ENCODE measurements at regions not wholly inside any gene's neighbourhood (a gene's known extent, or its start where the extent isn't known, plus 50 kb on each side); places are given as distances from the start of the nearest gene placed in this dataset.

- TF ChIP-seq CTCF (IDR thresholded peaks at IDR 0.05) (no peak), POLR2A (IDR thresholded peaks at IDR 0.05) (no peak)
Observed at GRCh38 chr18:25726298-25726697, 364.1 kb downstream of the SS18 start.

All from uterus (tissue), 2 donors.